Spleen (tissue), 11 donors: ENCODE measurements at regions not wholly inside any gene's neighbourhood (a gene's known extent, or its start where the extent isn't known, plus 50 kb on each side); places are given as distances from the start of the nearest gene placed in this dataset.

ENCODE experiments used
- DNase-seq: peaks from one replicate; pipeline ENCODE4 v3.0.0-alpha.2; 2020
- H3K27ac ChIP-seq, 8 donors: fragments of 200-600 bp; sonication (generic) in 7 of 8; 1 replicate in 4 of 8; 2 replicates in 4 of 8; pipeline versions ENCODE4 v1.5.0 to v1.8.0; 2016 to 2021; ENCODE audit warnings: inconsistent platforms in 4 of 8, mild to moderate bottlenecking in 4 of 8, moderate library complexity in 1 of 8
- H3K27me3 ChIP-seq, 7 donors: fragments of 200-600 bp; sonication (generic) in 6 of 7; replicated peaks in 1 of 7; 1 replicate in 4 of 7; 2 replicates in 3 of 7; pipeline versions ENCODE4 v1.5.0 to v1.8.0; 2016 to 2021; ENCODE audit warnings: inconsistent platforms in 3 of 7, mild to moderate bottlenecking in 1 of 7
- H3K36me3 ChIP-seq, 6 donors: fragments of 200-600 bp; sonication (generic) in 5 of 6; 1 replicate in 4 of 6; 2 replicates in 2 of 6; pipeline versions ENCODE4 v1.5.0 to v1.8.0; 2016 to 2021; ENCODE audit warnings: inconsistent platforms in 2 of 6
- H3K4me1 ChIP-seq, 6 donors: fragments of 200-600 bp; sonication (generic) in 5 of 6; 1 replicate in 3 of 6; 2 replicates in 3 of 6; pipeline versions ENCODE4 v1.5.0 to v1.8.0; 2016 to 2021; ENCODE audit warnings: inconsistent platforms in 3 of 6
- H3K4me3 ChIP-seq, 8 donors: fragments of 200-600 bp; sonication (generic) in 7 of 8; 1 replicate in 4 of 8; 2 replicates in 4 of 8; pipeline versions ENCODE4 v1.5.0 to v1.8.0; 2016 to 2021; ENCODE audit warnings: inconsistent platforms in 4 of 8, mild to moderate bottlenecking in 4 of 8, moderate library complexity in 2 of 8
- H3K9me3 ChIP-seq, 8 donors: fragments of 200-600 bp; sonication (generic) in 7 of 8; 1 replicate in 4 of 8; 2 replicates in 4 of 8; pipeline versions ENCODE4 v1.5.0 to v1.8.0; 2016 to 2021; ENCODE audit warnings: inconsistent platforms in 4 of 8
- POLR2A ChIP-seq, 3 donors: fragments of 450-650 bp; IDR thresholded peaks; one replicate each; pipeline ENCODE4 v1.5.1; 2017; ENCODE audit warnings: antibody characterized with exemption in 3 of 3, mild to moderate bottlenecking in 1 of 3
- POLR2AphosphoS5 ChIP-seq, 3 donors: sonication (generic); formaldehyde crosslinking; IDR thresholded peaks; one replicate each; pipeline ENCODE4 v1.5.1; 2017; ENCODE audit warnings: antibody characterized with exemption in 3 of 3
- whole genome bisulfite sequencing, 5 donors: extraction: QIAGEN DNeasy Blood & Tissue Kit in 3 of 5; methylation state at CpG; one replicate each; pipeline versions ENCODE4 v1.1.5 to v1.1.7; 2013 to 2018; 5-methylcytosine and 5-hydroxymethylcytosine counted together
- intact Hi-C: fragments of 100-400 bp; cut with DNase I; formaldehyde crosslinking; loops from one replicate; pipeline ENCODE4 v1.15.0; 2023; ENCODE audit warnings: low total_unique reads
- TF ChIP-seq, protein P1 (sequence below), 11 experiments: fragments of 200-600 bp in 7 of 11; fragments of 450-650 bp in 4 of 11; sonication (generic) in 4 of 11; IDR thresholded peaks in 8 of 11; conservative IDR thresholded peaks in 3 of 11; 1 replicate in 7 of 11; 2 replicates in 4 of 11; pipeline versions ENCODE4 v1.4.0 to v1.8.0; 2016 to 2021; ENCODE audit warnings: antibody characterized with exemption in 11 of 11, inconsistent platforms in 4 of 11, mild to moderate bottlenecking in 1 of 11
- donor health status: healthy with polysubstance abuse.
- donor health status: DM: no; HTN: no; CAD: no; lungs with moderate emphysema.
- donor health status: DM: no; HTN: no; CAD: no.
- donor health status: Bipolar disorder and iron deficiency.
- donor health status: healthy.
- donor health status: DM: no; HTN: no; CAD: no.
- donor health status: DM: yes; HTN: yes; CAD: no.

DNA sequence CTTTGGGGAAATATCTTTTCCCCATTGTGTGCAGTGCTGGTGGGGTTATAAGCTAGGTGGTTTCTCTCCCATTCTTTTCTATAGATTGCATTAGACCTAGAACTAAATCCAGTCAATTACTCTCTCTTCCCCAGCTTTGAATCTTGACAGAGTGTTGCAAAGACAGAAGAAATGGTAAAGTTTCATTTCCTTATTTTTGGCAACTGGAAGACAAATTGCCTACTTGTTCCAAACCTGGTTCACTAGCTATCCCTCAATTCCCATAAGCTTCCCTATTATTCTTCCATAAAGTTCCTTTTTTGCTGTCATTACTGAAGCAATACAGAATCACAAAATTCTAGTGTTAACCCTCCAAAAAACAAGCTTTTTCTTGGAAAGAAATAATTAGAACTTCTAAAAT lies 94.0 kb upstream of the ITGA4 start:
- intact Hi-C loops: no loop called here
- Histone ChIP-seq H3K27me3 (no peaks in the 10 kb centered on the region), H3K36me3 (no peaks in the 10 kb centered on the region), H3K4me1 (peaks cover 0 to 20% (median 8%) of the 10 kb centered on the region in 6 donors), H3K27ac (no peak overlapping the region), H3K9me3 (no peaks in the 10 kb centered on the region), H3K4me3 (no peak overlapping the region)
- DNase-seq: no peak
- TF ChIP-seq POLR2AphosphoS5 (IDR thresholded peaks at IDR 0.05): no peak
- TF ChIP-seq, protein P1, sequence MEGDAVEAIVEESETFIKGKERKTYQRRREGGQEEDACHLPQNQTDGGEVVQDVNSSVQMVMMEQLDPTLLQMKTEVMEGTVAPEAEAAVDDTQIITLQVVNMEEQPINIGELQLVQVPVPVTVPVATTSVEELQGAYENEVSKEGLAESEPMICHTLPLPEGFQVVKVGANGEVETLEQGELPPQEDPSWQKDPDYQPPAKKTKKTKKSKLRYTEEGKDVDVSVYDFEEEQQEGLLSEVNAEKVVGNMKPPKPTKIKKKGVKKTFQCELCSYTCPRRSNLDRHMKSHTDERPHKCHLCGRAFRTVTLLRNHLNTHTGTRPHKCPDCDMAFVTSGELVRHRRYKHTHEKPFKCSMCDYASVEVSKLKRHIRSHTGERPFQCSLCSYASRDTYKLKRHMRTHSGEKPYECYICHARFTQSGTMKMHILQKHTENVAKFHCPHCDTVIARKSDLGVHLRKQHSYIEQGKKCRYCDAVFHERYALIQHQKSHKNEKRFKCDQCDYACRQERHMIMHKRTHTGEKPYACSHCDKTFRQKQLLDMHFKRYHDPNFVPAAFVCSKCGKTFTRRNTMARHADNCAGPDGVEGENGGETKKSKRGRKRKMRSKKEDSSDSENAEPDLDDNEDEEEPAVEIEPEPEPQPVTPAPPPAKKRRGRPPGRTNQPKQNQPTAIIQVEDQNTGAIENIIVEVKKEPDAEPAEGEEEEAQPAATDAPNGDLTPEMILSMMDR (IDR thresholded peaks at IDR 0.05 in 8 of 11, conservative IDR thresholded peaks at IDR 0.05 in 3 of 11): no peak
- TF ChIP-seq POLR2A (IDR thresholded peaks at IDR 0.05): no peak

DNA sequence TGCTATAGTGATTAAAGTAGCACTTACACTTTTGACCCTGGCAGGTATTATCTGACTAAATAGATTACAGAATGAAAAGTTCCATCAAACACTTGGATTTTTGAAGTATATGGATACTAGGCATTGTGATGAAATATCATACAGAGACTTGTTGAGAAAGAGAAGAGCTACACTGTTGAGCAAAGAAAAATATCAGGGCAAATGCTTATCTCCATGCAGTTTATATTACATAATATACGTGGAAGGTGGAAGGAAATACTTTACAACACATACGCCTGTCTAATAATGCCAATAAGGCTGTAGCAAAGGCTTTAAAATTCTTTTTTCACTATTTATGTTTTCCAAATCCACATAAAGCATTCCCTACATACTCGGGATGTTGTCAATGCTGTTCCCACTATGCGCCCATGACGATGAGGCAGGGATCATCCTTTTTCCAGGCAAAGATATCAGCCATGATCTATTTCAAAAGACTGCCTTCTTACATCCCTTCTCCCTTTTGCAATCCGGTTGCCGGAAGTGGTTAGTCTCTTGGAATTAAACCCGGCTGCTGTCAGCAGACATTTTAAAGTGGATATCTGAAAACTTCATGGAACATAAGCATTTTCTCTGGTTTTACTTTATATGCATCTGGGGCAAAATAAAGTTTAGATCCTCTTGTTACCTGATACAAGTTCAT lies 92.6 kb upstream of the ITGA4 start:
- no peak for TF ChIP-seq POLR2A (IDR thresholded peaks at IDR 0.05)
- TF ChIP-seq, protein P1 (IDR thresholded peaks at IDR 0.05 in 8 of 11, conservative IDR thresholded peaks at IDR 0.05 in 3 of 11): no peak
- no peak for TF ChIP-seq POLR2AphosphoS5 (IDR thresholded peaks at IDR 0.05)

DNA sequence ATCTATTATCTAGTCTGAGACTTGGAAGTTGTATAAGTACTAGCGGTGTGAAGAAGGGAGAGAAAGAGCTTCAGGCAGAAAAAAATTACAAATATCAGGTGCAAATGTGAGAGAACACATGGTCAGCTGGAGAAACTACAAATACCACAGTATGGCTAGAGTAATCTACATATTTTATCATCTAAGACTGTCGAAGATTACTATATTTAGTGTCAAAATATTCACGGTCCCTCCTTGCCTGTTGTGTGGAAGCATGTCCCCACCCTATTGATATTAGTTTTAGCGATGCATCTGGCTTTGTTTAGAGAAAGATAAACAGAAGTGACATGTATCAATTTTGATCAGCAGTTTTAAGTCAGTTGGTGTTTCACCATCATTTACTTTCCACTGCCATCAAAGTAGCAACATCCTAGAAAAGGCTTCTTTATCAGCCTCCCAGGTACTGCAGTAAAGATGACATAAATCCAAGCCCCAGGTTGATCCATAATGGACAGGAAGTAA lies 90.5 kb upstream of the ITGA4 start:
- Histone ChIP-seq H3K9me3 (no peaks in the 10 kb centered on the region), H3K4me3 (no peak overlapping the region), H3K27ac (no peak overlapping the region), H3K4me1 (peaks cover 0 to 27% (median 11%) of the 10 kb centered on the region in 6 donors), H3K27me3 (no peaks in the 10 kb centered on the region), H3K36me3 (no peaks in the 10 kb centered on the region)
- DNase-seq: no peak
- 82 to 92% (median 83%) methylated on average over 4 of the region's 4 CpGs for WGBS, 5 donors
- TF ChIP-seq, protein P1 (IDR thresholded peaks at IDR 0.05 in 8 of 11, conservative IDR thresholded peaks at IDR 0.05 in 3 of 11): no peak
- TF ChIP-seq POLR2AphosphoS5 (IDR thresholded peaks at IDR 0.05) (no peak), POLR2A (IDR thresholded peaks at IDR 0.05) (no peak)
- intact Hi-C loops: no loop called here

More for the DNA sequence above, 92.6 kb upstream of the ITGA4 start:
- DNase-seq: no peak
- Histone ChIP-seq H3K27me3 (no peaks in the 10 kb centered on the region), H3K4me3 (no peak overlapping the region), H3K36me3 (no peaks in the 10 kb centered on the region), H3K4me1 (peaks cover 0 to 20% (median 8%) of the 10 kb centered on the region in 6 donors), H3K9me3 (no peaks in the 10 kb centered on the region), H3K27ac (no peak overlapping the region)
- intact Hi-C loops: no loop called here
- WGBS, 5 donors: 45 to 74% (median 53%) methylated on average over 8 of the region's 8 CpGs

DNA sequence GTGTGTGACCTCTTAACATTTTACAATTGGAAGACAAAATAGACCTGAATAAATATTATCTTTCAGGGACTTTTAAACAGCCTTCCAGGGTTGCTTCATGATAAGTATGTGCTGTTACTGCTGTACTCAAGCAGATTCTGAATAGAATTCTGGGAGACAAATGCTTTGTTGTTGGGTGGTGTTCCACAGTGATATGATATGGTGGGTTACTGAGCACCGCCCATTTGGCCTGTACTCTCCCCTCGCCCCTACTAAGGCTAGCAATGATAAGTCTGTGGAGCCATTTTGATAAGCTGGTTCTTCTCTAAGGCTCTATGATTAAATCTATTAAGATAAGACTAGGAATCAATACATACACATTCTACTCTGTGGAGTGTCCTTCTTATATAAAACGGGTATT lies 89.8 kb upstream of the ITGA4 start:
- Histone ChIP-seq H3K4me3 (no peak overlapping the region), H3K9me3 (no peaks in the 10 kb centered on the region), H3K27me3 (no peaks in the 10 kb centered on the region), H3K4me1 (peaks cover 0 to 32% (median 18%) of the 10 kb centered on the region in 6 donors), H3K27ac (no peak overlapping the region), H3K36me3 (no peaks in the 10 kb centered on the region)
- no peak for TF ChIP-seq POLR2A (IDR thresholded peaks at IDR 0.05)
- TF ChIP-seq, protein P1 (IDR thresholded peaks at IDR 0.05 in 8 of 11, conservative IDR thresholded peaks at IDR 0.05 in 3 of 11): no peak
- TF ChIP-seq POLR2AphosphoS5 (IDR thresholded peaks at IDR 0.05): no peak
- intact Hi-C loops: no loop called here
- 84 to 97% (median 88%) methylated on average over 3 of the region's 3 CpGs for WGBS, 5 donors
- no peak for DNase-seq
